ENCODE measurements at regions not wholly inside any gene's neighbourhood (a gene's known extent, or its start where the extent isn't known, plus 50 kb on each side); places are given as distances from the start of the nearest gene placed in this dataset.

- FAIRE-seq (no peak), DNase-seq (ENCODE audit: extremely low spot score, insufficient read length, low read depth) (no peak)
These were observed 254.7 kb downstream of the RAD51AP2 start for GRCh38 chr2:17263570-17263968.

GRCh38 chr2:17262854-17263569, 255.2 kb downstream of the RAD51AP2 start:
- FAIRE-seq (no peak), DNase-seq (ENCODE audit: extremely low spot score, insufficient read length, low read depth) (no peak)

- DNase-seq (ENCODE audit: extremely low spot score, insufficient read length, low read depth) (no peak), FAIRE-seq (no peak)
These were observed 258.6 kb downstream of the RAD51AP2 start for GRCh38 chr2:17259613-17260012.

- DNase-seq (ENCODE audit: extremely low spot score, insufficient read length, low read depth), result no peak
- no peak for FAIRE-seq
These were observed 259.4 kb downstream of the RAD51AP2 start for GRCh38 chr2:17258861-17259260.

GRCh38 chr2:17257189-17257909, 260.9 kb downstream of the RAD51AP2 start:
- no peak for DNase-seq (ENCODE audit: extremely low spot score, insufficient read length, low read depth)
- FAIRE-seq, result no peak

GRCh38 chr2:17255071-17255470, 263.2 kb downstream of the RAD51AP2 start:
- DNase-seq (ENCODE audit: extremely low spot score, insufficient read length, low read depth), result no peak
- FAIRE-seq, result no peak

GRCh38 chr2:17254421-17254820, 263.8 kb downstream of the RAD51AP2 start:
- DNase-seq (ENCODE audit: extremely low spot score, insufficient read length, low read depth) (no peak), FAIRE-seq (no peak)

- FAIRE-seq (no peak), DNase-seq (ENCODE audit: extremely low spot score, insufficient read length, low read depth) (no peak)
These were observed 266.0 kb downstream of the RAD51AP2 start for GRCh38 chr2:17252258-17252657.

GRCh38 chr2:17251171-17251570, 267.1 kb downstream of the RAD51AP2 start:
- FAIRE-seq, result no peak

GRCh38 chr2:17249249-17249648, 269.0 kb downstream of the RAD51AP2 start:
- no peak for FAIRE-seq
- no peak for DNase-seq (ENCODE audit: extremely low spot score, insufficient read length, low read depth)

More at GRCh38 chr2:17251171-17251570, 267.1 kb downstream of the RAD51AP2 start:
- DNase-seq (ENCODE audit: extremely low spot score, insufficient read length, low read depth), result no peak

- FAIRE-seq (no peak), DNase-seq (ENCODE audit: extremely low spot score, insufficient read length, low read depth) (no peak)
These were observed 272.3 kb downstream of the RAD51AP2 start for GRCh38 chr2:17245906-17246305.

GRCh38 chr2:17242813-17243485, 275.3 kb downstream of the RAD51AP2 start:
- DNase-seq (ENCODE audit: extremely low spot score, insufficient read length, low read depth) (no peak), FAIRE-seq (no peak)

GRCh38 chr2:17239550-17239949, 278.7 kb downstream of the RAD51AP2 start:
- no peak for FAIRE-seq
- DNase-seq (ENCODE audit: extremely low spot score, insufficient read length, low read depth), result no peak

GRCh38 chr2:17235167-17235566, 283.1 kb downstream of the RAD51AP2 start:
- FAIRE-seq, result no peak

GRCh38 chr2:17232776-17233556, 285.3 kb downstream of the RAD51AP2 start:
- DNase-seq (ENCODE audit: extremely low spot score, insufficient read length, low read depth) (no peak), FAIRE-seq (no peak)

More at GRCh38 chr2:17235167-17235566, 283.1 kb downstream of the RAD51AP2 start:
- no peak for DNase-seq (ENCODE audit: extremely low spot score, insufficient read length, low read depth)

GRCh38 chr2:17231394-17231965, 286.8 kb downstream of the RAD51AP2 start:
- no peak for FAIRE-seq
- no peak for DNase-seq (ENCODE audit: extremely low spot score, insufficient read length, low read depth)

GRCh38 chr2:17229414-17229813, 288.8 kb downstream of the RAD51AP2 start:
- FAIRE-seq, result no peak

GRCh38 chr2:17228461-17228860, 289.8 kb downstream of the RAD51AP2 start:
- DNase-seq (ENCODE audit: extremely low spot score, insufficient read length, low read depth), result no peak
- no peak for FAIRE-seq

More at GRCh38 chr2:17229414-17229813, 288.8 kb downstream of the RAD51AP2 start:
- DNase-seq (ENCODE audit: extremely low spot score, insufficient read length, low read depth), result no peak

- DNase-seq (ENCODE audit: extremely low spot score, insufficient read length, low read depth) (no peak), FAIRE-seq (no peak)
These were observed 290.4 kb downstream of the RAD51AP2 start for GRCh38 chr2:17227856-17228255.
